ENCODE measurements at regions not wholly inside any gene's neighbourhood (a gene's known extent, or its start where the extent isn't known, plus 50 kb on each side); places are given as distances from the start of the nearest gene placed in this dataset.

GRCh38 chr6:105791583-105792318 is 294.4 kb upstream of the PRDM1 start:
- H3K36me3 Mint-ChIP-seq: no peaks in the 10 kb centered on the region
- ATAC-seq (no peak), DNase-seq (no peak)
- no peak overlapping the region for H3K4me3 Mint-ChIP-seq
- POLR2A ChIA-PET: no interaction called here
- H3K27ac Mint-ChIP-seq: no peak overlapping the region
- peaks cover 0 to 6% (median 1%) of the 10 kb centered on the region in 5 donors for H3K27me3 Mint-ChIP-seq
- no peaks in the 10 kb centered on the region for H3K9me3 Mint-ChIP-seq
- H3K4me1 Mint-ChIP-seq: peaks cover 0 to 14% (median under 1%) of the 10 kb centered on the region in 4 donors

GRCh38 chr6:105791179-105791578 is 295.0 kb upstream of the PRDM1 start:
- POLR2A ChIA-PET: no interaction called here

GRCh38 chr6:105790635-105791034 is 295.5 kb upstream of the PRDM1 start:
- Mint-ChIP-seq H3K9me3 (no peaks in the 10 kb centered on the region), H3K27me3 (peaks cover 0 to 6% (median 1%) of the 10 kb centered on the region in 5 donors), H3K4me1 (peaks cover 0 to 18% (median 2%) of the 10 kb centered on the region in 4 donors)

More at GRCh38 chr6:105791179-105791578, 295.0 kb upstream of the PRDM1 start:
- Mint-ChIP-seq H3K9me3 (no peaks in the 10 kb centered on the region), H3K4me3 (no peak overlapping the region), H3K4me1 (peaks cover 0 to 14% (median under 1%) of the 10 kb centered on the region in 4 donors), H3K36me3 (no peaks in the 10 kb centered on the region), H3K27me3 (peaks cover 0 to 6% (median 1%) of the 10 kb centered on the region in 5 donors), H3K27ac (peak overlapping the region in 1 of 10 donors; percentile 33)
- no peak for ATAC-seq
- no peak for DNase-seq

GRCh38 chr6:105789935-105790334 is 296.2 kb upstream of the PRDM1 start:
- no peaks in the 10 kb centered on the region for H3K9me3 Mint-ChIP-seq
- peaks cover 2 to 25% (median 4%) of the 10 kb centered on the region in 4 donors for H3K4me1 Mint-ChIP-seq
- H3K4me3 Mint-ChIP-seq: no peak overlapping the region
- H3K27ac Mint-ChIP-seq: no peak overlapping the region
- ATAC-seq: no peak
- DNase-seq: no peak
- POLR2A ChIA-PET: no interaction called here
- no peaks in the 10 kb centered on the region for H3K36me3 Mint-ChIP-seq
- peaks cover 0 to 7% (median 1%) of the 10 kb centered on the region in 5 donors for H3K27me3 Mint-ChIP-seq

More at GRCh38 chr6:105790635-105791034, 295.5 kb upstream of the PRDM1 start:
- Mint-ChIP-seq H3K4me3 (no peak overlapping the region), H3K27ac (no peak overlapping the region), H3K36me3 (no peaks in the 10 kb centered on the region)
- DNase-seq (no peak), ATAC-seq (no peak)
- POLR2A ChIA-PET: no interaction called here

- no peak overlapping the region for H3K27ac Mint-ChIP-seq
- peaks cover 2 to 33% (median 10%) of the 10 kb centered on the region in 4 donors for H3K4me1 Mint-ChIP-seq
- DNase-seq: no peak
- no peaks in the 10 kb centered on the region for H3K9me3 Mint-ChIP-seq
- POLR2A ChIA-PET: no interaction called here
- peak overlapping the region in 1 of 10 donors; percentile 14 for H3K4me3 Mint-ChIP-seq
- no peak for ATAC-seq
- no peaks in the 10 kb centered on the region for H3K36me3 Mint-ChIP-seq
- peaks cover 0 to 12% (median 1%) of the 10 kb centered on the region in 5 donors for H3K27me3 Mint-ChIP-seq
Measured at GRCh38 chr6:105787747-105788146, 298.4 kb upstream of the PRDM1 start.

GRCh38 chr6:105786890-105787655 is 299.1 kb upstream of the PRDM1 start:
- H3K9me3 Mint-ChIP-seq: no peaks in the 10 kb centered on the region
- no peak overlapping the region for H3K4me3 Mint-ChIP-seq
- H3K36me3 Mint-ChIP-seq: no peaks in the 10 kb centered on the region
- H3K4me1 Mint-ChIP-seq: peaks cover 8 to 39% (median 14%) of the 10 kb centered on the region in 4 donors
- POLR2A ChIA-PET: no interaction called here
- H3K27me3 Mint-ChIP-seq: peaks cover 0 to 12% (median 1%) of the 10 kb centered on the region in 5 donors
- H3K27ac Mint-ChIP-seq: peak overlapping the region in 3 of 10 donors; percentile 6 to 61 (median 9)
- no peak for ATAC-seq
- DNase-seq: no peak

GRCh38 chr6:105786449-105786848 is 299.7 kb upstream of the PRDM1 start:
- Mint-ChIP-seq H3K27me3 (peaks cover 0 to 12% (median 1%) of the 10 kb centered on the region in 5 donors), H3K4me3 (no peak overlapping the region), H3K4me1 (peaks cover 12 to 40% (median 19%) of the 10 kb centered on the region in 4 donors), H3K36me3 (no peaks in the 10 kb centered on the region), H3K27ac (peak overlapping the region in 1 of 10 donors; percentile 9), H3K9me3 (no peaks in the 10 kb centered on the region)
- POLR2A ChIA-PET: no interaction called here
- no peak for ATAC-seq
- DNase-seq: no peak

GRCh38 chr6:105785066-105785811 is 300.9 kb upstream of the PRDM1 start:
- POLR2A ChIA-PET: no interaction called here
- no peak for ATAC-seq
- Mint-ChIP-seq H3K27me3 (peaks cover 0 to 12% (median 1%) of the 10 kb centered on the region in 5 donors), H3K27ac (peak overlapping the region in 2 of 10 donors; percentile 4 to 67), H3K4me1 (peaks cover 13 to 43% (median 25%) of the 10 kb centered on the region in 4 donors), H3K36me3 (no peaks in the 10 kb centered on the region), H3K4me3 (no peak overlapping the region), H3K9me3 (peaks cover 0 to 4% (median 0%) of the 10 kb centered on the region in 9 donors)
- DNase-seq: no peak

GRCh38 chr6:105784179-105784578 is 302.0 kb upstream of the PRDM1 start:
- DNase-seq: no peak
- H3K27ac Mint-ChIP-seq: peak overlapping the region in 2 of 10 donors; percentile 63
- ATAC-seq: no peak
- no peak overlapping the region for H3K4me3 Mint-ChIP-seq
- H3K36me3 Mint-ChIP-seq: no peaks in the 10 kb centered on the region
- H3K4me1 Mint-ChIP-seq: peaks cover 13 to 46% (median 29%) of the 10 kb centered on the region in 4 donors
- peaks cover 0 to 4% (median 0%) of the 10 kb centered on the region in 9 donors for H3K9me3 Mint-ChIP-seq
- H3K27me3 Mint-ChIP-seq: peaks cover 0 to 9% (median 1%) of the 10 kb centered on the region in 5 donors
- POLR2A ChIA-PET: no interaction called here

GRCh38 chr6:105783333-105783935 is 302.7 kb upstream of the PRDM1 start:
- peaks cover 15 to 52% (median 34%) of the 10 kb centered on the region in 4 donors for H3K4me1 Mint-ChIP-seq
- ATAC-seq (no peak), DNase-seq (no peak)
- H3K9me3 Mint-ChIP-seq: peaks cover 0 to 4% (median 0%) of the 10 kb centered on the region in 9 donors
- peaks cover 0 to 9% (median 1%) of the 10 kb centered on the region in 5 donors for H3K27me3 Mint-ChIP-seq
- no peak overlapping the region for H3K4me3 Mint-ChIP-seq
- peak overlapping the region in 1 of 10 donors; percentile 63 for H3K27ac Mint-ChIP-seq
- POLR2A ChIA-PET: no interaction called here
- H3K36me3 Mint-ChIP-seq: no peaks in the 10 kb centered on the region

- Mint-ChIP-seq H3K27me3 (peaks cover 0 to 6% (median 0%) of the 10 kb centered on the region in 5 donors), H3K27ac (peak overlapping the region in 8 of 10 donors; percentile 1 to 75 (median 34)), H3K9me3 (peaks cover 0 to 4% (median 0%) of the 10 kb centered on the region in 9 donors), H3K4me1 (peaks cover 15 to 52% (median 35%) of the 10 kb centered on the region in 4 donors), H3K4me3 (peak overlapping the region; percentile 2 to 83 (median 55)), H3K36me3 (no peaks in the 10 kb centered on the region)
- DNase-seq (peak in 3 of 10 donors; percentile 19 to 61 (median 49)), ATAC-seq (peak; percentile 77 to 93)
- POLR2A ChIA-PET: no interaction called here
Measured at GRCh38 chr6:105781915-105782314, 304.2 kb upstream of the PRDM1 start.

- POLR2A ChIA-PET: no interaction called here
- H3K9me3 Mint-ChIP-seq: peaks cover 0 to 6% (median 0%) of the 10 kb centered on the region in 9 donors
- H3K36me3 Mint-ChIP-seq: no peaks in the 10 kb centered on the region
- DNase-seq: no peak
- peak overlapping the region in 3 of 10 donors; percentile 24 to 83 (median 61) for H3K4me3 Mint-ChIP-seq
- no peak for ATAC-seq
- peak overlapping the region in 4 of 10 donors; percentile 24 to 75 (median 50) for H3K27ac Mint-ChIP-seq
- H3K4me1 Mint-ChIP-seq: peaks cover 15 to 52% (median 35%) of the 10 kb centered on the region in 4 donors
- H3K27me3 Mint-ChIP-seq: peaks cover 0 to 6% (median 0%) of the 10 kb centered on the region in 5 donors
Measured at GRCh38 chr6:105781248-105781647, 304.9 kb upstream of the PRDM1 start.
